ENCODE measurements at regions not wholly inside any gene's neighbourhood (a gene's known extent, or its start where the extent isn't known, plus 50 kb on each side); places are given as distances from the start of the nearest gene placed in this dataset.

DNA sequence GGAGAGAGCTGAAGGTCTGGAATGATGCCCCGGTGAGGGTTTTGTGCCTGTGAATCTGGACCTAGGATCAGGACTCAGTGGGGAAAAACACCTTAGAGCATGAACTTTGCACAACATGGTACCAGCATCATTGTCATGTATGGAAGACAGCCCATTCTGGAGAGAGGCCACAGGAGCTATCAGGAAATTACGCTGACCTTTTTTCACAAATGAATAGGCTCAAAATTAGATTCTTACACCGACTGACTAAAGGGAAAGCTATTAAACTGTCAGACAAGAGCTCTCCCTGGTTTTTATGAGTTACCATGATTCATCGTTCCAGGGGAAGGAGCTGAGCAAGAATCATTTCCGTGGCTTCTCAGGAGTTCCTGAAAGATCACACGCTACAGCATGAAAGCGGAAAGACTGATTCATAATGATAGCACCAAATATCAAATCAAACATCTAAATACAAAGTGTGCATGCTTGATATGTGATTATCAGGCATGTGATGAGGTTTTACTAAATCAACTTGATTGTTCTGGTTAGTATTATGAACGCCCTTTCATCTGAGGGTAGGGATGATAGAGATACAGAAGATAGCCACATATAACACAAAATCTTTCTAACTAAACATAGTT lies 224.9 kb upstream of the SMLR1 start:
- TF ChIP-seq, protein P1, sequence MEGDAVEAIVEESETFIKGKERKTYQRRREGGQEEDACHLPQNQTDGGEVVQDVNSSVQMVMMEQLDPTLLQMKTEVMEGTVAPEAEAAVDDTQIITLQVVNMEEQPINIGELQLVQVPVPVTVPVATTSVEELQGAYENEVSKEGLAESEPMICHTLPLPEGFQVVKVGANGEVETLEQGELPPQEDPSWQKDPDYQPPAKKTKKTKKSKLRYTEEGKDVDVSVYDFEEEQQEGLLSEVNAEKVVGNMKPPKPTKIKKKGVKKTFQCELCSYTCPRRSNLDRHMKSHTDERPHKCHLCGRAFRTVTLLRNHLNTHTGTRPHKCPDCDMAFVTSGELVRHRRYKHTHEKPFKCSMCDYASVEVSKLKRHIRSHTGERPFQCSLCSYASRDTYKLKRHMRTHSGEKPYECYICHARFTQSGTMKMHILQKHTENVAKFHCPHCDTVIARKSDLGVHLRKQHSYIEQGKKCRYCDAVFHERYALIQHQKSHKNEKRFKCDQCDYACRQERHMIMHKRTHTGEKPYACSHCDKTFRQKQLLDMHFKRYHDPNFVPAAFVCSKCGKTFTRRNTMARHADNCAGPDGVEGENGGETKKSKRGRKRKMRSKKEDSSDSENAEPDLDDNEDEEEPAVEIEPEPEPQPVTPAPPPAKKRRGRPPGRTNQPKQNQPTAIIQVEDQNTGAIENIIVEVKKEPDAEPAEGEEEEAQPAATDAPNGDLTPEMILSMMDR (IDR thresholded peaks at IDR 0.05; ENCODE audit: insufficient read depth, low read length, poor library complexity, severe bottlenecking): no peak
- peak; percentile 96 for DNase-seq (ENCODE audit: low read depth)
- Histone ChIP-seq H3K4me3 (ENCODE audit: low read depth, low read length) (no peak overlapping the region), H3K36me3 (ENCODE audit: control insufficient read depth, insufficient read depth, low read length) (no peaks in the 10 kb centered on the region), H3K27me3 (ENCODE audit: control insufficient read depth, insufficient read depth, low read length) (no peaks in the 10 kb centered on the region)

DNA sequence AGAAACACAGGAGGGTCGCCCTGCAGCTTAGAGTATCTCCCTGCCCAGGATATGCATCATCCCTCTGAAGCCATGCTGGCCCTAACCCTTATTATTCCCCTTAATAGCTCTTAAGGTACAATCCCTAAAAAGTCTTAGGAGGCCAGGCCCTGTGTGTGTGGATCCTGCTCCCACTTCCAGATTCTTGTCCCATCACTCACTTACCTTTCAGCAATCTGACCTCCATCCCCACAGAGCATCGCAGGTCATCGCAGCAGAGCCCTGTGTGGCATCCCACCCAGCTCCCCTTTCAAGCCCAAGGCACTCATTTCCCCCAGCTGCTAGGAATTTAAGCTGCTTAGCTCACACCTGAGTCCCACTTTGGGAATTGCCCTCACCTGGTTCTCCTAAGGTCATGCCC lies 223.8 kb upstream of the SMLR1 start:
- TF ChIP-seq, protein P1 (IDR thresholded peaks at IDR 0.05; ENCODE audit: insufficient read depth, low read length, poor library complexity, severe bottlenecking): no peak
- DNase-seq (ENCODE audit: low read depth): no peak
- Histone ChIP-seq H3K27me3 (ENCODE audit: control insufficient read depth, insufficient read depth, low read length) (no peaks in the 10 kb centered on the region), H3K4me3 (ENCODE audit: low read depth, low read length) (no peak overlapping the region), H3K36me3 (ENCODE audit: control insufficient read depth, insufficient read depth, low read length) (no peaks in the 10 kb centered on the region)

DNA sequence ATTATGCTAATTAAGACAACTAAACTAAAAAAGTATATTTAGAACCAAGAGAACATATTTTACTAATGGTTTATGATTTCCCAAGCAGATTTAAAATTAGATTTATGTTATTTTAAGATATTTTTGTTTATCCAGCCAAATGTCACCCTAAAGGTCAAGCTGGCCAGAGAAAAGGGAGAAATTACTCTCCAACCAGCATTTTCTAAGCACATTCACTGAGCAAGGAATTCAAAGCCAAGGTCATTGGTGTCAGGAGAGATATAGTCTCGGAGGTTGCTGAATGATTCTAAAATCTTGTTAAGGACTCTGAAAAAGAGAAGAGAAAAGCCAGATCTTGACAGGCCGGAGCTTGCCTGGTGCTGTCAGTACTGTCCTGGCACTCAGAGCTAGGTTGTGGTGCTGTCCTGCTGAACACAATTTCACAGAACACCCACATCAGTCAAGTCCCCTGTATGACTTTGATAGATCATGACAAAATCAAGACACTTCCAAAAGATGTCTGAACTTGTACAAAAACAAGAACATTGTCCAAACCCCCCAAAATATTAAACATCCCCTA lies 222.3 kb upstream of the SMLR1 start:
- Histone ChIP-seq H3K4me3 (ENCODE audit: low read depth, low read length) (no peak overlapping the region), H3K36me3 (ENCODE audit: control insufficient read depth, insufficient read depth, low read length) (no peaks in the 10 kb centered on the region), H3K27me3 (ENCODE audit: control insufficient read depth, insufficient read depth, low read length) (no peaks in the 10 kb centered on the region)
- TF ChIP-seq, protein P1 (IDR thresholded peaks at IDR 0.05; ENCODE audit: insufficient read depth, low read length, poor library complexity, severe bottlenecking): no peak
- DNase-seq (ENCODE audit: low read depth): no peak

DNA sequence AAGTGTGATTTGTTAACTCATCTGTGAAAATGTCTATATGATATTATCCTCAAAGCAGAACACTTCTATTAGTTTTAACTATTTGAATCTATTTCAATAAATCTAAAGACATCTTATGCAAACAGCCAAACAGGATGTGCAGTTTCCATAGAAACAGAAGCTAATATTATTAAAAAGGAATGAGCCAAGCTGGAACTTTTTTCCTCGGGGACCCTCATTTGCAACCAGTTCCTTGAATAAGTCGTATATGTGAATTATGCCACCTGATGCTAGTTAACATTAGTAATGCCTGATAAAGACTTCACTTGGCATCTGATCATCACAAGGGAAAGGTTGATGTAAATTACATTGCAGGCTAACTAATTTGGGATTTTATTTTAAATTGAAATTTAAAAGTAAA lies 216.9 kb upstream of the SMLR1 start:
- Histone ChIP-seq H3K4me3 (ENCODE audit: low read depth, low read length) (no peak overlapping the region), H3K27me3 (ENCODE audit: control insufficient read depth, insufficient read depth, low read length) (no peaks in the 10 kb centered on the region), H3K36me3 (ENCODE audit: control insufficient read depth, insufficient read depth, low read length) (no peaks in the 10 kb centered on the region)
- DNase-seq (ENCODE audit: low read depth): no peak
- TF ChIP-seq, protein P1 (IDR thresholded peaks at IDR 0.05; ENCODE audit: insufficient read depth, low read length, poor library complexity, severe bottlenecking): no peak

DNA sequence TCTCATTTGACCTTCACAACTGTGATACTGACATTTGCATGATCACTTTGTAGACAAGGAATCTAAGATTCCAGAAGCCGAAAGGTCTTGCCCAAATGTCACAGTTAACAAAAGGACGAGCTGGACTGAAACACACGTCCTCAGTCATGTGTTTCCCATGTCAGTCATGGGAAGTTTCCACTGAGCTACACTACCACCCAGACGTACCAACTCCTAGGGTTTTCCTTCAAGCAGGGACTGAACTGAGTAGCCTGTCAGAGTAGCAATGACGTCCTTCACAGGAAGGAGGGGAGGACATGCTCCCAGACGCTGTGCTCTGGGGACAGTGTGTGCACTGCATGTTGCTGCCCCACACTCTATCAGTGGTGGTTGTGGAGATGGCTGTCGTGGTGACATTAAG lies 215.8 kb upstream of the SMLR1 start:
- no peaks in the 10 kb centered on the region for H3K27me3 ChIP-seq (ENCODE audit: control insufficient read depth, insufficient read depth, low read length)
- no peaks in the 10 kb centered on the region for H3K36me3 ChIP-seq (ENCODE audit: control insufficient read depth, insufficient read depth, low read length)
- TF ChIP-seq, protein P1 (IDR thresholded peaks at IDR 0.05; ENCODE audit: insufficient read depth, low read length, poor library complexity, severe bottlenecking): no peak
- no peak for DNase-seq (ENCODE audit: low read depth)
- H3K4me3 ChIP-seq (ENCODE audit: low read depth, low read length): no peak overlapping the region

DNA sequence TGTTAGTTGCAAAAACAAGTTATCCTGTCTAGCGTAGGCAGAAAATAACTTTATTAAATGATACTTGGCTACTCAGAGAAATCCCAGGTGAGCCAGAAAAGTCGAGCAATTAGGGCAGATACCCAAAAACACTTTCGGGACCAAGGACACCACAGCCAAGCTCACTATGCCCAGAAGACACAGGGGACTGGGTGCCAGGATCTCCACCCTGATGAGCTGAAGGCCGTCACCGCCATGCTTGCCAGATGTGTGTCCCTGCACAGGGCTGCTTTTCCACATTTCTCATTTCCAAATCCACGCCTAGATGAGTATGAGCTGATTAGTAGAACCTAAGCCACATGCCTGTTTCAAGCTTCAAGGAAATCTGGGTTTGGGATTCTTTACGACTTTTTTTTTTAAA lies 214.0 kb upstream of the SMLR1 start:
- no peak for DNase-seq (ENCODE audit: low read depth)
- Histone ChIP-seq H3K4me3 (ENCODE audit: low read depth, low read length) (no peak overlapping the region), H3K36me3 (ENCODE audit: control insufficient read depth, insufficient read depth, low read length) (no peaks in the 10 kb centered on the region), H3K27me3 (ENCODE audit: control insufficient read depth, insufficient read depth, low read length) (no peaks in the 10 kb centered on the region)
- TF ChIP-seq, protein P1 (IDR thresholded peaks at IDR 0.05; ENCODE audit: insufficient read depth, low read length, poor library complexity, severe bottlenecking): no peak

Data from kidney epithelial cell (primary cell).